OCI-LY7 (cell line): ENCODE measurements at regions not wholly inside any gene's neighbourhood (a gene's known extent, or its start where the extent isn't known, plus 50 kb on each side); places are given as distances from the start of the nearest gene placed in this dataset.

Experiments used
- EZH2phosphoT487 ChIP-seq: fragments of 200-600 bp; sonication (generic); IDR thresholded peaks from 2 replicates; pipeline ENCODE4 v1.6.1; 2018; ENCODE audit warnings: low read depth, borderline replicate concordance, mild to moderate bottlenecking, mixed run types, antibody characterized with exemption, low read length, moderate library complexity, mixed read lengths
- TF ChIP-seq, protein P1 (sequence below): fragments of 200-600 bp; sonication (generic); conservative IDR thresholded peaks from 2 replicates; pipeline ENCODE4 v1.5.1; 2014; ENCODE audit warnings: mild to moderate bottlenecking, antibody characterized with exemption, low read length, moderate library complexity, mixed read lengths

DNA sequence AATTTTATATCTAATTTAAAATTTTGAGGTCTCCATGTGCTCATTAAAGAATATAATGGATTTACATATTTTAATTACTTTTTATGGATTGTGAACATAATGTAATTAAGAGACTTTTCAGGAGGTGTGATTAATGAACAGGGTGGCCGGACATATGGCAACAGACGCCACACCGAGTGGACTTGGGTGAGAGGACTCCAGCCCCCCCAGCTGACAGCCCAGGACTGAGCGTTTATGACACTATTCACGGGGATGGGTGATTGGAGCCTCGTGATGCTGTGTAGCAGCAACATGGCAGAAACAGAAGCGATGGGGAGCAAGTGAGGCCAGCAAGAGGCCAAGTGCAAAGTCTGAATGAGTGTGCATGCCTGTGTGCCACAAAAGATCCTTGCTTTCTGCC is 1176.9 kb downstream of the TYW1 start:
- TF ChIP-seq, protein P1, sequence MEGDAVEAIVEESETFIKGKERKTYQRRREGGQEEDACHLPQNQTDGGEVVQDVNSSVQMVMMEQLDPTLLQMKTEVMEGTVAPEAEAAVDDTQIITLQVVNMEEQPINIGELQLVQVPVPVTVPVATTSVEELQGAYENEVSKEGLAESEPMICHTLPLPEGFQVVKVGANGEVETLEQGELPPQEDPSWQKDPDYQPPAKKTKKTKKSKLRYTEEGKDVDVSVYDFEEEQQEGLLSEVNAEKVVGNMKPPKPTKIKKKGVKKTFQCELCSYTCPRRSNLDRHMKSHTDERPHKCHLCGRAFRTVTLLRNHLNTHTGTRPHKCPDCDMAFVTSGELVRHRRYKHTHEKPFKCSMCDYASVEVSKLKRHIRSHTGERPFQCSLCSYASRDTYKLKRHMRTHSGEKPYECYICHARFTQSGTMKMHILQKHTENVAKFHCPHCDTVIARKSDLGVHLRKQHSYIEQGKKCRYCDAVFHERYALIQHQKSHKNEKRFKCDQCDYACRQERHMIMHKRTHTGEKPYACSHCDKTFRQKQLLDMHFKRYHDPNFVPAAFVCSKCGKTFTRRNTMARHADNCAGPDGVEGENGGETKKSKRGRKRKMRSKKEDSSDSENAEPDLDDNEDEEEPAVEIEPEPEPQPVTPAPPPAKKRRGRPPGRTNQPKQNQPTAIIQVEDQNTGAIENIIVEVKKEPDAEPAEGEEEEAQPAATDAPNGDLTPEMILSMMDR = no peak
- TF ChIP-seq EZH2phosphoT487 = no peak
